ENCODE measurements at regions not wholly inside any gene's neighbourhood (a gene's known extent, or its start where the extent isn't known, plus 50 kb on each side); places are given as distances from the start of the nearest gene placed in this dataset.

DNA sequence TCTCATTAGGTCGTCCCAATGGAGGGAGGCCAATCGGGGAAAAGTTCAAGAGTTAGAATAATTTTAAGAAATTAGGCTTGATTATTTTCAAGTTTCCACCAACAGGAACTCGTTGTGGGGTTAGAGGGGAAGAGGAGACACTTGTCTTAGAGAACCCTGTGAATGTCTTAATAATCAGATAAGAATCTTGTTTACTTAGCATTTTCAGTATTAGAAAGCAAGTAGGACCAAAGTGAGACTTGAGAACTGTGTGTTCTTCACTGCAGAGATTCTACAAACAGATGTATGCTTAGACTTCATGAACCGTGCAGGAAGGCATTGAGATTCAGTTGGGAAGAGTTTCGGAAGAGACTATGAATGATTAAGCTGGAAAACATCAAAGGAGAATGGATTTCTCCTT is 69.0 kb upstream of the HMHB1 start:
- Histone ChIP-seq H3K79me2 (ENCODE audit: control insufficient read depth, insufficient read depth, low read length) (no peaks in the 10 kb centered on the region), H4K5ac (ENCODE audit: low read length) (no peak overlapping the region), H3K56ac (ENCODE audit: low read length) (no peak overlapping the region), H3K4ac (ENCODE audit: low read depth, low read length) (no peak overlapping the region), H3K18ac (ENCODE audit: low read length) (no peak overlapping the region), H3K27me3 (ENCODE audit: insufficient read depth, low read length, poor library complexity) (no peaks in the 10 kb centered on the region), H3K36me3 (ENCODE audit: control insufficient read depth, insufficient read depth, low read length) (no peaks in the 10 kb centered on the region), H3K9ac (ENCODE audit: low read length) (no peak overlapping the region), H3K4me1 (ENCODE audit: control insufficient read depth, low read depth, low read length) (no peaks in the 10 kb centered on the region), H3K23ac (ENCODE audit: low read length) (no peak overlapping the region), H3K27ac (ENCODE audit: low read depth, low read length) (no peak overlapping the region), H2BK15ac (replicated peaks; ENCODE audit: low read depth) (no peak overlapping the region), H4K8ac (ENCODE audit: low read depth, low read length) (no peak overlapping the region), H3K79me1 (ENCODE audit: low read length) (no peaks in the 10 kb centered on the region), H2AK5ac (ENCODE audit: low read length) (no peak overlapping the region), H3K4me2 (ENCODE audit: low read length) (no peak overlapping the region), H2BK5ac (ENCODE audit: low read length) (no peak overlapping the region), H3K4me3 (ENCODE audit: low read length) (no peak overlapping the region), H2BK120ac (ENCODE audit: low read depth, low read length) (no peak overlapping the region)
- DNase-seq: no peak
- no CpG with 5 or more reads among the region's 5 CpGs for WGBS (ENCODE audit: extremely low coverage, insufficient coverage, low lambda C conversion rate)

DNA sequence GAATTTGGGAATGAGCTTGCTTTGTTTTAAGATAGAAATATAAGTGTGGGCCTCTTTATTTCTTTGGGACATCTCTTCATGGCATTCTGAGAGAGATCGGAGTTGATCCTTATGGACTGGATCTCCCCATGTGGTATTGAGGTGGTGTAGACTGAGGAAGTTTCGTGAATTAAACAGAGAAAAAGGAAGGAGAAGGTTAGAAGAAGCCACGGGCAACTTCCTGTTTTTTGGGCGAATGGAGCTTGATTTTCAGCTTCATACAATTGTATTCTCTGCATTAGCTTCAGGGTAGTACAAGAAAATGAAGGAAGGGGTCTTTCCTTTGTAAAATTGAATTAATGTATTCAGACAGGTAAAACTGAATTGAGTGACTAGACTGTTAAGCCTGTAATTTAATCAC is 70.5 kb upstream of the HMHB1 start:
- Histone ChIP-seq H3K23ac (ENCODE audit: low read length) (no peak overlapping the region), H3K4me3 (ENCODE audit: low read length) (no peak overlapping the region), H3K79me1 (ENCODE audit: low read length) (no peaks in the 10 kb centered on the region), H3K18ac (ENCODE audit: low read length) (no peak overlapping the region), H3K27me3 (ENCODE audit: insufficient read depth, low read length, poor library complexity) (no peaks in the 10 kb centered on the region), H4K8ac (ENCODE audit: low read depth, low read length) (no peak overlapping the region), H3K79me2 (ENCODE audit: control insufficient read depth, insufficient read depth, low read length) (no peaks in the 10 kb centered on the region), H3K36me3 (ENCODE audit: control insufficient read depth, insufficient read depth, low read length) (no peaks in the 10 kb centered on the region), H3K27ac (ENCODE audit: low read depth, low read length) (no peak overlapping the region), H4K5ac (ENCODE audit: low read length) (no peak overlapping the region), H3K4ac (ENCODE audit: low read depth, low read length) (no peak overlapping the region), H3K4me1 (ENCODE audit: control insufficient read depth, low read depth, low read length) (no peaks in the 10 kb centered on the region), H2AK5ac (ENCODE audit: low read length) (no peak overlapping the region), H2BK120ac (ENCODE audit: low read depth, low read length) (no peak overlapping the region), H2BK5ac (ENCODE audit: low read length) (no peak overlapping the region), H2BK15ac (replicated peaks; ENCODE audit: low read depth) (no peak overlapping the region), H3K4me2 (ENCODE audit: low read length) (no peak overlapping the region), H3K9ac (ENCODE audit: low read length) (no peak overlapping the region), H3K56ac (ENCODE audit: low read length) (no peak overlapping the region)
- no peak for DNase-seq
- no CpG with 5 or more reads among the region's 4 CpGs for WGBS (ENCODE audit: extremely low coverage, insufficient coverage, low lambda C conversion rate)

DNA sequence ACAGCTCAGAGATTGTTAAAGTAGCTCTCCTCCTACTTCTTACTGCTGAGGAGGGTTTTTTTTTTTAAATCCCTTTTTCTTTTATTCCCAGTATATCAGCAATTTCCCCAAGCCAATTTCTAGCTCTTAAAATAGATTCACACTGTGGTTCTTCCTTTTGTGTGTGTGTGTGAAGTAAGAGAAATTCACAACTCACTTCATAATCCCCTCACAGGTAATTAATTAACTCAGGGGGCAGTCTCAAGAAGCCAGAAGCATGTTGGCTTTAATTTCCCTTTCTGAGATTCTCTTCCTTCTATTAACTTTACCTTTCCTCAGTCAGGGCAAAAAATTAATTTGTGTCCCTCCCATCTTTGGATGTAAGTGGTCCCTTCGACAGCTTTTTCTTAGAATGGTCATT is 71.0 kb upstream of the HMHB1 start:
- no peak overlapping the region for H3K56ac ChIP-seq (ENCODE audit: low read length)
- H2BK120ac ChIP-seq (ENCODE audit: low read depth, low read length): no peak overlapping the region
- H2AK5ac ChIP-seq (ENCODE audit: low read length): no peak overlapping the region
- no peak overlapping the region for H3K4ac ChIP-seq (ENCODE audit: low read depth, low read length)
- no CpG with 5 or more reads among the region's 1 CpG for WGBS (ENCODE audit: extremely low coverage, insufficient coverage, low lambda C conversion rate)
- no peak overlapping the region for H3K9ac ChIP-seq (ENCODE audit: low read length)
- no peak overlapping the region for H4K5ac ChIP-seq (ENCODE audit: low read length)
- H4K8ac ChIP-seq (ENCODE audit: low read depth, low read length): no peak overlapping the region
- no peak overlapping the region for H3K23ac ChIP-seq (ENCODE audit: low read length)
- no peaks in the 10 kb centered on the region for H3K36me3 ChIP-seq (ENCODE audit: control insufficient read depth, insufficient read depth, low read length)
- H3K27ac ChIP-seq (ENCODE audit: low read depth, low read length): no peak overlapping the region
- H3K4me2 ChIP-seq (ENCODE audit: low read length): no peak overlapping the region
- no peaks in the 10 kb centered on the region for H3K27me3 ChIP-seq (ENCODE audit: insufficient read depth, low read length, poor library complexity)
- no peaks in the 10 kb centered on the region for H3K79me2 ChIP-seq (ENCODE audit: control insufficient read depth, insufficient read depth, low read length)
- no peak overlapping the region for H3K18ac ChIP-seq (ENCODE audit: low read length)
- DNase-seq: peak; percentile 18
- no peak overlapping the region for H3K4me3 ChIP-seq (ENCODE audit: low read length)
- no peak overlapping the region for H2BK15ac ChIP-seq (replicated peaks; ENCODE audit: low read depth)
- no peaks in the 10 kb centered on the region for H3K4me1 ChIP-seq (ENCODE audit: control insufficient read depth, low read depth, low read length)
- H3K79me1 ChIP-seq (ENCODE audit: low read length): no peaks in the 10 kb centered on the region
- H2BK5ac ChIP-seq (ENCODE audit: low read length): no peak overlapping the region

DNA sequence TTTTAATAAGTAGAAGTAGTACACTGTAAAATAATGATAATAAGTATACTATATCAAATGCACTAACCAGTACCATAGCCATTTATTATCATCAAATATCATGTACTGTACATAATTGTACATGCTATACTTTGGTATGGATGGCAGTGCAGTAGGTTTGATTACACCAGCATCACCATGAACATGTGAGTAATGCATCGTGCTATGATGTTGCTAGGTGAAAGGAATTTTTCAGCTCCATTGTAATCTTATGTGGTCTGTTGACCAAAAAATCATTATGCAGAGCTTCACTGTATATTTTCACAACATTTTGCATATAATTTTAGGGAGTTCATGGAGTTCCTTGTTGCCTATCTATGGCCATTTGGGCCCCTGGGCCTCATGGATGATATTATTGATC is 72.2 kb upstream of the HMHB1 start:
- Histone ChIP-seq H3K36me3 (ENCODE audit: control insufficient read depth, insufficient read depth, low read length) (no peaks in the 10 kb centered on the region), H3K56ac (ENCODE audit: low read length) (no peak overlapping the region), H3K4me2 (ENCODE audit: low read length) (no peak overlapping the region), H2BK120ac (ENCODE audit: low read depth, low read length) (no peak overlapping the region), H2BK15ac (replicated peaks; ENCODE audit: low read depth) (no peak overlapping the region), H3K27ac (ENCODE audit: low read depth, low read length) (no peak overlapping the region), H2BK5ac (ENCODE audit: low read length) (no peak overlapping the region), H3K79me2 (ENCODE audit: control insufficient read depth, insufficient read depth, low read length) (no peaks in the 10 kb centered on the region), H3K23ac (ENCODE audit: low read length) (no peak overlapping the region), H3K4me3 (ENCODE audit: low read length) (no peak overlapping the region), H3K9ac (ENCODE audit: low read length) (no peak overlapping the region), H3K4ac (ENCODE audit: low read depth, low read length) (no peak overlapping the region), H2AK5ac (ENCODE audit: low read length) (no peak overlapping the region), H3K4me1 (ENCODE audit: control insufficient read depth, low read depth, low read length) (no peaks in the 10 kb centered on the region), H3K27me3 (ENCODE audit: insufficient read depth, low read length, poor library complexity) (no peaks in the 10 kb centered on the region), H4K8ac (ENCODE audit: low read depth, low read length) (no peak overlapping the region), H3K79me1 (ENCODE audit: low read length) (no peaks in the 10 kb centered on the region), H3K18ac (ENCODE audit: low read length) (no peak overlapping the region), H4K5ac (ENCODE audit: low read length) (no peak overlapping the region)
- no peak for DNase-seq
- no CpG with 5 or more reads among the region's 1 CpG for WGBS (ENCODE audit: extremely low coverage, insufficient coverage, low lambda C conversion rate)

DNA sequence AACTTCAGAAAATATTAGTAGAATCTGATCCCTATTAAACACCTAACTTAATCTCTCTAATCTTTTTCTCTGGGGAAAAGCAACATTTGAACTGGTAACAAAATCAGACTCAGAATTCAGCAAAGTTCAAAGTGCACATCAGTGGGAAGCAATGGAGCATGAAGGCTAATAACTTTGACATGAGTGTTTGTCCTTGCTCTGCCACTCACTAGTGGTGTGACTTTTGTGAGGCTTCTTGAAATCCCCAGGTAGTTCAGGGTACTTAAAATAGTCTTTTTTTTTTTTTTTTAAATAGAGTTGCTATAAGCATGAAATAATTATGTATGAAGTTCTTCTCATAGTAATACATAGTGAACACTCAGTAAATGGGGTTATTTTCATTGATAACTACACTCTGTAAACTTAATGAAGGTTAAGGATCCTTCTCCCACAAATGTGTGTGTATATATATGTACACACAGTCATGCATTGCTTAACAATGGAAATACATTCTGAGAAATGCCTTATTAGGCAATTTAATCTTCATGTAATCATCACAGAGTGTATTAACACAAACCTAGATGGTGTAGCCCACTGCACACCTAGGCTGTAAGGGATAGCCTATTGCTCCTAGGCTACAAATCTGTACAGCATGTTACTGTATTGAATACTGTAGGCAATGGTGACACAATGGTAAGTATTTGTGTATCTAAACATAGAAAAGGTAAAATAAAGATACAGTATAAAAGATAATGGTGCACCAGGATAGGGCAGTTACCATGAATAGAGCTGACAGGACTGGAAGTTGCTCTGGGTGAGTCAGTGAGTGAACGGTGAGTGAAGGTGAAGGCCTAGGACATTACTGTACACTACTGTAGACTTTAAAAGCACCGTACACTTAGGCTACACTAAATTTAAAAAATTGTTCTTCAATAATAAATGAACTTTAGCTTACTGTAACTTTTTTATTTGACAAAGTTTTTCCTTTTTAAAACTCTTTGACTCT is 73.3 kb upstream of the HMHB1 start:
- no peak overlapping the region for H3K23ac ChIP-seq (ENCODE audit: low read length)
- no peak overlapping the region for H3K56ac ChIP-seq (ENCODE audit: low read length)
- H3K4me3 ChIP-seq (ENCODE audit: low read length): no peak overlapping the region
- H2BK15ac ChIP-seq (replicated peaks; ENCODE audit: low read depth): no peak overlapping the region
- no peak overlapping the region for H3K18ac ChIP-seq (ENCODE audit: low read length)
- H3K4me1 ChIP-seq (ENCODE audit: control insufficient read depth, low read depth, low read length): no peaks in the 10 kb centered on the region
- no peak overlapping the region for H4K8ac ChIP-seq (ENCODE audit: low read depth, low read length)
- no peak overlapping the region for H2AK5ac ChIP-seq (ENCODE audit: low read length)
- no peak overlapping the region for H3K27ac ChIP-seq (ENCODE audit: low read depth, low read length)
- no peaks in the 10 kb centered on the region for H3K36me3 ChIP-seq (ENCODE audit: control insufficient read depth, insufficient read depth, low read length)
- H3K79me2 ChIP-seq (ENCODE audit: control insufficient read depth, insufficient read depth, low read length): no peaks in the 10 kb centered on the region
- no peak overlapping the region for H3K9ac ChIP-seq (ENCODE audit: low read length)
- no CpG with 5 or more reads among the region's 2 CpGs for WGBS (ENCODE audit: extremely low coverage, insufficient coverage, low lambda C conversion rate)
- H2BK5ac ChIP-seq (ENCODE audit: low read length): no peak overlapping the region
- H3K27me3 ChIP-seq (ENCODE audit: insufficient read depth, low read length, poor library complexity): no peaks in the 10 kb centered on the region
- no peaks in the 10 kb centered on the region for H3K79me1 ChIP-seq (ENCODE audit: low read length)
- no peak overlapping the region for H2BK120ac ChIP-seq (ENCODE audit: low read depth, low read length)
- no peak overlapping the region for H4K5ac ChIP-seq (ENCODE audit: low read length)
- DNase-seq: no peak
- no peak overlapping the region for H3K4ac ChIP-seq (ENCODE audit: low read depth, low read length)
- H3K4me2 ChIP-seq (ENCODE audit: low read length): no peak overlapping the region

DNA sequence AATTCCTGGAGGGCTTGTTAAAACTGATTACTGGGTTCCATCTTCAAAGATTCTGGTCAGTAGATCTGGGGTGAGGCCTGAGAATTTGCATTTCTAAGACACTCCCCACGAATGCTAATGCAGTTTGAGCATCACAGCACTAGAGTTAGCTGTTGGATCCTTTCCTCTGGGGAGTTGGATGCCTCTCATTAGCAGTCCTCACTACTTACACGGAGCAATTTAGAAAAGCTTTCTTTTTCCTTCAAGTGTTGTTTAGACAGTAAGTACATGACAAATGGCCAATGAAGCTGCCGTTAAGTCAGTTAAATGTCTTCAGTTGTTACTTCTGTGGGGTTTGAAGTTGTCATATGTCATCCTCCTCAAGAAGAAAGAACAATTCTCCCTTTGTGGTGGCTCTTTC is 74.9 kb upstream of the HMHB1 start:
- Histone ChIP-seq H3K27ac (ENCODE audit: low read depth, low read length) (no peak overlapping the region), H2BK5ac (ENCODE audit: low read length) (no peak overlapping the region)
- no CpG with 5 or more reads among the region's 3 CpGs for WGBS (ENCODE audit: extremely low coverage, insufficient coverage, low lambda C conversion rate)

More for the DNA sequence above, 74.9 kb upstream of the HMHB1 start:
- Histone ChIP-seq H2AK5ac (ENCODE audit: low read length) (no peak overlapping the region), H3K79me2 (ENCODE audit: control insufficient read depth, insufficient read depth, low read length) (no peaks in the 10 kb centered on the region), H3K18ac (ENCODE audit: low read length) (no peak overlapping the region), H3K9ac (ENCODE audit: low read length) (no peak overlapping the region), H2BK120ac (ENCODE audit: low read depth, low read length) (no peak overlapping the region), H3K27me3 (ENCODE audit: insufficient read depth, low read length, poor library complexity) (no peaks in the 10 kb centered on the region), H3K4ac (ENCODE audit: low read depth, low read length) (no peak overlapping the region), H3K4me3 (ENCODE audit: low read length) (no peak overlapping the region), H3K36me3 (ENCODE audit: control insufficient read depth, insufficient read depth, low read length) (no peaks in the 10 kb centered on the region), H3K56ac (ENCODE audit: low read length) (no peak overlapping the region), H2BK15ac (replicated peaks; ENCODE audit: low read depth) (no peak overlapping the region), H3K23ac (ENCODE audit: low read length) (no peak overlapping the region), H3K4me2 (ENCODE audit: low read length) (no peak overlapping the region), H3K79me1 (ENCODE audit: low read length) (no peaks in the 10 kb centered on the region), H4K8ac (ENCODE audit: low read depth, low read length) (no peak overlapping the region), H3K4me1 (ENCODE audit: control insufficient read depth, low read depth, low read length) (no peaks in the 10 kb centered on the region), H4K5ac (ENCODE audit: low read length) (no peak overlapping the region)
- DNase-seq: no peak

All from mesendoderm (in vitro differentiated cells).